ENCODE measurements at regions not wholly inside any gene's neighbourhood (a gene's known extent, or its start where the extent isn't known, plus 50 kb on each side); places are given as distances from the start of the nearest gene placed in this dataset.

GRCh38 chr12:89135976-89136634 is 216.2 kb downstream of the DUSP6 start:
- TF ChIP-seq CTCF (IDR thresholded peaks at IDR 0.05) (no peak), POLR2A (IDR thresholded peaks at IDR 0.05) (no peak)

All from heart left ventricle (tissue), 13 donors.